Activated T-helper 2 cell treated with anti-CD3 and anti-CD28 coated beads, Interferon-gamma antibody, Interleukin-2, Interleukin-4, amounts not matched to agents 10 μg/mL and 5 μg/mL and 100 μg/mL, durations not matched to agents 14 hours and 24 hours and 36 hours (primary cell): ENCODE measurements at regions not wholly inside any gene's neighbourhood (a gene's known extent, or its start where the extent isn't known, plus 50 kb on each side); places are given as distances from the start of the nearest gene placed in this dataset.
"Not testable (repeated sequence)": the region's sequence is repeated elsewhere in the genome, so short reads cannot be mapped to it uniquely, and the experiment has no call there.

Source experiments
- DNase-seq: peaks from one replicate; pipeline ENCODE4 v3.0.0; 2021; ENCODE audit warnings: low spot score
- H3K27ac Mint-ChIP-seq: one replicate; pipeline ENCODE4 v1.8.0; 2021; ENCODE audit warnings: mixed read lengths
- H3K27me3 Mint-ChIP-seq: one replicate; pipeline ENCODE4 v1.8.0; 2021; ENCODE audit warnings: low read depth, mixed read lengths
- H3K36me3 Mint-ChIP-seq: one replicate; pipeline ENCODE4 v1.8.0; 2021; ENCODE audit warnings: low read depth, mixed read lengths
- H3K4me1 Mint-ChIP-seq: one replicate; pipeline ENCODE4 v1.8.0; 2021; ENCODE audit warnings: low read depth, mixed read lengths
- H3K4me3 Mint-ChIP-seq: one replicate; pipeline ENCODE4 v1.8.0; 2021; ENCODE audit warnings: low read depth, mild to moderate bottlenecking, moderate library complexity, mixed read lengths
- H3K9me3 Mint-ChIP-seq: one replicate; pipeline ENCODE4 v1.8.0; 2021; ENCODE audit warnings: mixed read lengths
- intact Hi-C: fragments of 100-400 bp; cut with micrococcal nuclease; formaldehyde crosslinking; loops from one replicate; pipeline ENCODE4 v1.15.1; 2023

- Mint-ChIP-seq H3K27ac (no peak overlapping the region), H3K4me1 (no peaks in the 10 kb centered on the region), H3K27me3 (no peaks in the 10 kb centered on the region), H3K9me3 (no peaks in the 10 kb centered on the region), H3K36me3 (no peaks in the 10 kb centered on the region), H3K4me3 (no peak overlapping the region)
- intact Hi-C loops, result no loop called here
- no peak for DNase-seq
These were observed 448.3 kb upstream of the PROX1 start for GRCh38 chr1:213539464-213539863.

- no peaks in the 10 kb centered on the region for H3K4me1 Mint-ChIP-seq
- intact Hi-C loops, result no loop called here
- peaks cover under 1% of the 10 kb centered on the region for H3K27me3 Mint-ChIP-seq
- no peak for DNase-seq
- H3K4me3 Mint-ChIP-seq, result no peak overlapping the region
- no peaks in the 10 kb centered on the region for H3K36me3 Mint-ChIP-seq
- no peak overlapping the region for H3K27ac Mint-ChIP-seq
- no peaks in the 10 kb centered on the region for H3K9me3 Mint-ChIP-seq
These were observed 446.1 kb upstream of the PROX1 start for GRCh38 chr1:213541641-213542040.

DNA sequence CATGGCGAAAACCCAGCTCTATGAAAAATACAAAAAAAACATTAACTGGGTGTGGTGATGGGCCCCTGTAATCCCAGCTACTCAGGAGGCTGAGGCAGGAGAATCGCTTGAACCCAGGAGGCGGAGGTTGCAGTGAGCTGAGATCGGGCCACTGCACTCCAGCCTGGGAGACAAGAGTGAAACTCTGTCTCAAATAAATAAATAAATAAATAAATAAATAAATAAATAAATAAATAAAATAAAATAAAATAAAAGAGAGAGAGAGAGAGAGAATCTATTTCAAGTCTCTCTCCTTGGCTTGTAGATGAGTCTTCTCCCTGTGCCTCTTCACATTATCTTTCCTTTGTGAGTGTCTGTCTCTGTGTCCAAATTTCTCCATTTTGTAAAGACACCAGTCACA, 442.6 kb upstream of the PROX1 start:
- H3K4me1 Mint-ChIP-seq, H3K36me3 Mint-ChIP-seq, H3K27me3 Mint-ChIP-seq, DNase-seq, H3K4me3 Mint-ChIP-seq, H3K9me3 Mint-ChIP-seq, intact Hi-C loops, H3K27ac Mint-ChIP-seq: not testable (repeated sequence)

- intact Hi-C loops, result no loop called here
- DNase-seq, result no peak
- Mint-ChIP-seq H3K27ac (no peak overlapping the region), H3K9me3 (no peaks in the 10 kb centered on the region), H3K4me1 (no peaks in the 10 kb centered on the region), H3K4me3 (no peak overlapping the region), H3K27me3 (peaks cover 2% of the 10 kb centered on the region), H3K36me3 (no peaks in the 10 kb centered on the region)
These were observed 437.8 kb upstream of the PROX1 start for GRCh38 chr1:213549982-213550381.

GRCh38 chr1:213550804-213551203, 437.0 kb upstream of the PROX1 start:
- H3K27me3 Mint-ChIP-seq, result peaks cover 2% of the 10 kb centered on the region
- DNase-seq, result no peak
- H3K36me3 Mint-ChIP-seq, result no peaks in the 10 kb centered on the region
- H3K4me3 Mint-ChIP-seq, result no peak overlapping the region
- no peaks in the 10 kb centered on the region for H3K9me3 Mint-ChIP-seq
- H3K4me1 Mint-ChIP-seq, result no peaks in the 10 kb centered on the region
- no peak overlapping the region for H3K27ac Mint-ChIP-seq
- intact Hi-C loops, result no loop called here

DNA sequence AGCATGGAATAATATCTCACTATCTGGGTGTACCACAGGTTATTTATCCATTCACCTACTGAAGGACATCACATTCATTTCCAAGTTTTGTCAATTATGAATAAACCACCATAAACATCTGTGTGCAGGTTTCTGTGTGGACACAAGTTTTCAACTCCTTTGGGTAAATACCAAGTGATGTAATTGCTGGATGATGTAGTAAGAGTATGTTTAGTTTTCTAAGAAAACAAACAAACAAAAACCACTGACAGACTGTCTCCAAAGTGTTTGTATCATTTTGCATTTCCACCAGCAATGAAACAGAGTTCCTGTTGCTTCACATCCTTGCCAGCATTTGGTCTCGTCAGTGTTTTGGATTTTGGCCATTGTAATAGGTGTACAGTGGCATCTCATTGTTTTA, 435.7 kb upstream of the PROX1 start:
- H3K4me1 Mint-ChIP-seq, result no peaks in the 10 kb centered on the region
- H3K27me3 Mint-ChIP-seq, result no peaks in the 10 kb centered on the region
- no peak overlapping the region for H3K4me3 Mint-ChIP-seq
- H3K9me3 Mint-ChIP-seq, result no peaks in the 10 kb centered on the region
- intact Hi-C loops, result no loop called here
- no peaks in the 10 kb centered on the region for H3K36me3 Mint-ChIP-seq
- H3K27ac Mint-ChIP-seq, result no peak overlapping the region
- DNase-seq, result no peak

DNA sequence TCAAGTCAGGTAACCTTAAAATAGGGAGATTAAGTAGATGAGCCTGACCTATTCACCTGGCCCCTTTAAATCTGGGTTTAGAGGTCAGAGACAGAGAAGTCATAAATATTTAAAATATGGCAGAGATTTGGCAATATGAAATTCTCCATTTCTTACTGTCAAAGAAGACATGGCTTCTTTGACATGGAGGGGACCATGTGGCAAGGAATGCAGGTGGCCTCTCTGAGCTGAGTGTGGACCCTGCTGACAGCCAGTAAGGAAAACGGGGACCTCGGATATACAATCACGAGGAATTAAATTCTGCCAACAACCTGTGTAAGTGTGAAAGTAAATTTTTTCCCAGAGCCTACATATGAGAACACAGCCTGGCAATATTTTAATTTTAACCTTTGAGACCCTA, 427.5 kb upstream of the PROX1 start:
- Mint-ChIP-seq H3K36me3 (no peaks in the 10 kb centered on the region), H3K9me3 (peaks cover 11% of the 10 kb centered on the region), H3K4me1 (no peaks in the 10 kb centered on the region), H3K27ac (no peak overlapping the region), H3K27me3 (no peaks in the 10 kb centered on the region), H3K4me3 (no peak overlapping the region)
- no peak for DNase-seq
- intact Hi-C loops, result no loop called here

GRCh38 chr1:213561870-213562269, 425.9 kb upstream of the PROX1 start:
- no peak overlapping the region for H3K4me3 Mint-ChIP-seq
- no peaks in the 10 kb centered on the region for H3K4me1 Mint-ChIP-seq
- no peak for DNase-seq
- no peak overlapping the region for H3K27ac Mint-ChIP-seq
- H3K36me3 Mint-ChIP-seq, result no peaks in the 10 kb centered on the region
- intact Hi-C loops, result no loop called here
- H3K27me3 Mint-ChIP-seq, result no peaks in the 10 kb centered on the region
- peaks cover 15% of the 10 kb centered on the region for H3K9me3 Mint-ChIP-seq

DNA sequence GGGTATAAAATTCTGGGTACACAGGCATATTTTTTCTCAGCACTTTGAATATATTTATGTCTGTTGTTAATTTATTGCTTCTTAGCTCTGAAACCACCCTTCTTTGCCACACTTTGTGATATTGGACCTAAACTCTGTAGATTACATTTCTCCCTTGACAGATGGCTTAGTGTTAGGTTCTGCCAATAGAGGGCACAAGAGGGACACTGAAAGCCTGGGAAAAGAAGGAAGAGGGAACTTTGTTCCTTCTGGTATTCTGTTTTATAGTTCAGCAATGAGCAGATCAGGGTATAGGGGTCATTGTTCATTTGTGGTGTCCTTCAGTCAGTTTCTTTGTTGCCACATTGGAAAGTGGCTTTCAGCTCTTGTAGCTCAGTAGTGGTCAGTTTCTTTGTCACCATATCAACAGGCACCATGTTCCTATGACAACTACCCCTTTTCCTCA, 423.5 kb upstream of the PROX1 start:
- Mint-ChIP-seq H3K4me1 (no peaks in the 10 kb centered on the region), H3K27ac (no peak overlapping the region), H3K27me3 (no peaks in the 10 kb centered on the region), H3K4me3 (no peak overlapping the region), H3K36me3 (no peaks in the 10 kb centered on the region), H3K9me3 (peaks cover 15% of the 10 kb centered on the region)
- DNase-seq, result no peak
- intact Hi-C loops, result no loop called here

DNA sequence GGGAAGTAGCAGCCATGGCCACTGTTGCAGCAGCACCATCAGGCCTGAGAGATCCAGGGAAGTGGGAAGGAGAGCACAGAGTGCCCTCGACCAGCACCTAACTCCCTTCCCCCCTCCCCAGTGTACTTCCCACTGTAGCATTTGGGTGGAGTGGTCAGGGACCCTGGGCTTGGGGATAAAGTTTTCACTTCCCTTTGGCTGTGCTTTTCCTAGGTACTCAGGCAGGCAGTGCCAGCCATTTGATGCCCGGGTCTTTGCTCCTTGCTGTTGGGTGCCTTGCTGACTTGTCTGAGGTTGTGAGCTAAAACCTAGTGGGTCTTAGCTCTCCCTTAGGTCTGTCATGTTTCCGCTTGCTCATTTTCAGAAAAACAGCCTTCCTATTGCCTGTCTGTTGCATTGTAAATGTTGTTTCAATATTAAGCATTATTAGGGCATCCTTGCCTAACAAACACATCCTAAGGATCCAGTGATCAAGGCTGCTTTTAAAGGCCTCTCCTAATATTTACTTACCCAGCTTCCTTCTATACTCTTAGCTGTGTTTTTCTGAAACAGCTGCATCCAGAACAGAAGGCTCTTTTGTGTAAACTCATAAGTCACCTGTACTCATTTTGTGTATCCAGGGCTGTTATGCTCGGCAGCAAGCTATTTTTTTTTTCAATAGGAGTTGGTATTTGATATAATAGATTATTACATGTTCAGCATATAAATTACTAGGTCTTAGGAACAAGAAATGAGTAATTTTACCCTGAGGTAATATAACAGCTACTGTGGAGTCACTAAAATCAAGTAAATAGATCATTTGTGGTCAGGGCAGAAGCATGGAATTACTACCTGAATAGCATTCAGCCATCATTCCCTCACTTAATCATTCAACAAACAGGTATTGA, 418.6 kb upstream of the PROX1 start:
- no peak for DNase-seq
- Mint-ChIP-seq H3K9me3 (peaks cover 10% of the 10 kb centered on the region), H3K36me3 (no peaks in the 10 kb centered on the region), H3K4me3 (no peak overlapping the region), H3K27me3 (peaks cover 4% of the 10 kb centered on the region), H3K27ac (no peak overlapping the region), H3K4me1 (no peaks in the 10 kb centered on the region)
- intact Hi-C loops, result no loop called here

DNA sequence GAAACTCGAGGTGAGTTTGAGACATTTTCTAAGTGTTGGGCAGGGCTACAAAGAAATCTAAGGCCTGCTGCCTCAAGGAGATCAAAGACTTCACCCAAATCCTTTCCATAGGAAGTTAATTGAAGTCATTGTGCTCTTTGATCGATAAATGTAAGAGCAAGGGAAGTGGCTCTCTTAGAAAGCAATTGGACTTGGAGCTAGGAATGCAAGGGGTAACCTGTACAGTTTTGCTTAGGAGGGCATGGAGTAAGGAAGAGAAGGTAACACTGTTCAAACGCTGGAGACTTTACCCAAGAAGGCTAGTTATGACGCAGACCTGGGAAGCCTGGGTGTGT, 418.0 kb upstream of the PROX1 start:
- peaks cover 4% of the 10 kb centered on the region for H3K27me3 Mint-ChIP-seq
- no peaks in the 10 kb centered on the region for H3K4me1 Mint-ChIP-seq

DNA sequence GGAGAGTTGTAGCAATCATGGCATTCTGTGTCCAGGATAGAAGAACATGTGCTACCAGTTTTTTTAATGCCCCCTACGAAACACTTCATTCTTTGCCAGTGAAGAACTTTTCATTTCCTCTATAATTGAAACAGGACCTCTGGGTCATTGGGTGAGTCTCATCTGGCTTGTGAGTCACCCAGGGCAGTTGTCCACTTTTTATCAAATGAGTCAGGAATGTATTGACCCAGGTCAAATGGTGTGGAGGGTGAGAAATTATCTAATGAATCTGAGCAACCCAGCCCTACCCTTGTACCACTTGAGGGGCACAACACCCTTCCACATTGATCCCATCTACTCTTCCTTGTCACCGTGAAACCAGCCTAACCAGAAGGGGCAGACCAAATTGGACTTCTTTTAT, 417.3 kb upstream of the PROX1 start:
- no peak overlapping the region for H3K27ac Mint-ChIP-seq
- no peaks in the 10 kb centered on the region for H3K4me1 Mint-ChIP-seq
- peaks cover 4% of the 10 kb centered on the region for H3K27me3 Mint-ChIP-seq
- intact Hi-C loops, result no loop called here
- H3K36me3 Mint-ChIP-seq, result no peaks in the 10 kb centered on the region
- no peak overlapping the region for H3K4me3 Mint-ChIP-seq
- DNase-seq, result no peak
- peaks cover 4% of the 10 kb centered on the region for H3K9me3 Mint-ChIP-seq

More for the DNA sequence above, 418.0 kb upstream of the PROX1 start:
- intact Hi-C loops, result no loop called here
- DNase-seq, result no peak
- no peaks in the 10 kb centered on the region for H3K36me3 Mint-ChIP-seq
- H3K27ac Mint-ChIP-seq, result no peak overlapping the region
- H3K9me3 Mint-ChIP-seq, result peaks cover 4% of the 10 kb centered on the region
- H3K4me3 Mint-ChIP-seq, result no peak overlapping the region

GRCh38 chr1:213571419-213571818, 416.4 kb upstream of the PROX1 start:
- no peaks in the 10 kb centered on the region for H3K36me3 Mint-ChIP-seq
- H3K9me3 Mint-ChIP-seq, result peaks cover 2% of the 10 kb centered on the region
- no peak overlapping the region for H3K27ac Mint-ChIP-seq
- DNase-seq, result no peak
- H3K27me3 Mint-ChIP-seq, result peaks cover 4% of the 10 kb centered on the region
- intact Hi-C loops, result no loop called here
- no peak overlapping the region for H3K4me3 Mint-ChIP-seq
- H3K4me1 Mint-ChIP-seq, result no peaks in the 10 kb centered on the region

GRCh38 chr1:213571843-213572242, 415.9 kb upstream of the PROX1 start:
- H3K27ac Mint-ChIP-seq, result no peak overlapping the region
- DNase-seq, result no peak

More at GRCh38 chr1:213571843-213572242, 415.9 kb upstream of the PROX1 start:
- Mint-ChIP-seq H3K27me3 (peaks cover 4% of the 10 kb centered on the region), H3K4me1 (no peaks in the 10 kb centered on the region), H3K4me3 (no peak overlapping the region), H3K36me3 (no peaks in the 10 kb centered on the region), H3K9me3 (no peaks in the 10 kb centered on the region)
- intact Hi-C loops, result no loop called here
